Suprapubic skin (tissue), 4 donors: ENCODE measurements at regions not wholly inside any gene's neighbourhood (a gene's known extent, or its start where the extent isn't known, plus 50 kb on each side); places are given as distances from the start of the nearest gene placed in this dataset.

ENCODE experiments used
- DNase-seq, 2 donors: peaks; one replicate each; pipeline ENCODE4 v3.0.0-alpha.2; 2019; ENCODE audit warnings: low spot score in 2 of 2
- H3K27ac ChIP-seq: fragments of 200-600 bp; sonication (generic); one replicate; pipeline ENCODE4 v1.5.1; 2019
- H3K27me3 ChIP-seq: fragments of 200-600 bp; sonication (generic); one replicate; pipeline ENCODE4 v1.5.1; 2019
- H3K36me3 ChIP-seq: fragments of 200-600 bp; sonication (generic); one replicate; pipeline ENCODE4 v1.5.1; 2019
- H3K4me1 ChIP-seq: fragments of 200-600 bp; sonication (generic); one replicate; pipeline ENCODE4 v1.5.1; 2019
- H3K4me3 ChIP-seq: fragments of 200-600 bp; sonication (generic); one replicate; pipeline ENCODE4 v1.5.1; 2019; ENCODE audit warnings: mild to moderate bottlenecking
- H3K9me3 ChIP-seq: fragments of 200-600 bp; sonication (generic); one replicate; pipeline ENCODE4 v1.5.1; 2019
- CTCF ChIP-seq, 2 donors: fragments of 200-600 bp in 1 of 2; fragments of 450-650 bp in 1 of 2; sonication (generic) in 1 of 2; IDR thresholded peaks; one replicate each; pipeline ENCODE4 v1.5.1; 2016 to 2019; ENCODE audit warnings: antibody characterized with exemption in 2 of 2, mild to moderate bottlenecking in 1 of 2, moderate library complexity in 1 of 2
- EP300 ChIP-seq: sonication (generic); formaldehyde crosslinking; IDR thresholded peaks from one replicate; pipeline ENCODE4 v1.6.1; 2017; ENCODE audit warnings: antibody characterized with exemption
- POLR2A ChIP-seq, 2 donors: fragments of 450-650 bp; IDR thresholded peaks; one replicate each; pipeline ENCODE4 v1.6.1; 2017; ENCODE audit warnings: antibody characterized with exemption in 2 of 2, mild to moderate bottlenecking in 2 of 2, moderate library complexity in 2 of 2
- POLR2AphosphoS5 ChIP-seq, 3 donors: sonication (generic); formaldehyde crosslinking; IDR thresholded peaks; one replicate each; pipeline ENCODE4 v1.6.1; 2017; ENCODE audit warnings: antibody characterized with exemption in 3 of 3
- WGBS: methylation state at CpG from one replicate; pipeline ENCODE4 v1.1.5; 2018; 5-methylcytosine and 5-hydroxymethylcytosine counted together

- no peak for DNase-seq
- Histone ChIP-seq H3K27me3 (no peaks in the 10 kb centered on the region), H3K9me3 (no peaks in the 10 kb centered on the region), H3K4me1 (no peaks in the 10 kb centered on the region), H3K36me3 (no peaks in the 10 kb centered on the region), H3K4me3 (no peak overlapping the region), H3K27ac (no peak overlapping the region)
- 62% methylated on average over 3 of the region's 3 CpGs for whole genome bisulfite sequencing
- TF ChIP-seq EP300 (no peak), CTCF (IDR thresholded peaks at IDR 0.05) (no peak), POLR2AphosphoS5 (IDR thresholded peaks at IDR 0.05) (no peak), POLR2A (IDR thresholded peaks at IDR 0.05) (no peak)
Observed at GRCh38 chrX:20477219-20477618, 210.5 kb upstream of the RPS6KA3 start.

DNA sequence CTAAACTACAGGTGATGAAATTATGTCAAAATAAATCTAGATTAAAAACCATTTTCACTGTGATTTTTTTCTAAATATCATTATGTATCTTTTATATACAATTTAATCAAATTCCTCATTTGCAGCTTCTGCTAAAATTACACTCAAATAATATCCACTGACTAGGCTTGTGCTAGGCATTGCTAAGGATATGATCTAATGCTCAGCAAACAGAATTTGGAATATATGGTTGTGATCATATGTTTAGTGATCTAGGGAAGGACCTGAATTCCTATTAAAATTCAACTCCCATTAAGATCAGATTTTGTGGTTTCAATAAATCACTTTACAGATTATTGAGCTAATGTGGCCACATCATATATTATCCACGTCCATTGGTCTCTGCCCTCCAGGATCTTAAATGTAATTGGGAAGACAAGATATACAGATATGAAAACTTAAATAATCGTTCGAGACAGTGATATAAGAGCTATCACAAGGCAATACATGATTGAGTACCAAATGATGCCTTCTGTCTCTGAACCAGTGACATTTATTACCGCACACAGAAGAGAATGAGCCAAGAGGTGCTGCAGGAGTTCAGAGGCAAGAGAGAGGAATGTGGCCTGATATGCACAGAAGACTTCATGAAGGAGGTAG, 206.0 kb upstream of the RPS6KA3 start:
- TF ChIP-seq CTCF (IDR thresholded peaks at IDR 0.05) (no peak), POLR2AphosphoS5 (IDR thresholded peaks at IDR 0.05) (no peak), EP300 (no peak), POLR2A (IDR thresholded peaks at IDR 0.05) (no peak)
- Histone ChIP-seq H3K4me3 (no peak overlapping the region), H3K9me3 (no peaks in the 10 kb centered on the region), H3K36me3 (no peaks in the 10 kb centered on the region), H3K27ac (no peak overlapping the region), H3K27me3 (no peaks in the 10 kb centered on the region), H3K4me1 (no peaks in the 10 kb centered on the region)
- 56% methylated on average over 4 of the region's 4 CpGs for WGBS
- no peak for DNase-seq

- DNase-seq, result no peak
- H3K27ac ChIP-seq, result no peak overlapping the region
- WGBS, result 44% methylated on average over 1 of the region's 1 CpG
- TF ChIP-seq POLR2AphosphoS5 (IDR thresholded peaks at IDR 0.05) (no peak), EP300 (no peak), CTCF (IDR thresholded peaks at IDR 0.05) (no peak), POLR2A (IDR thresholded peaks at IDR 0.05) (no peak)
- no peaks in the 10 kb centered on the region for H3K9me3 ChIP-seq
- H3K4me3 ChIP-seq, result no peak overlapping the region
- no peaks in the 10 kb centered on the region for H3K36me3 ChIP-seq
- no peaks in the 10 kb centered on the region for H3K27me3 ChIP-seq
- H3K4me1 ChIP-seq, result no peaks in the 10 kb centered on the region
Observed at GRCh38 chrX:20472148-20472547, 205.4 kb upstream of the RPS6KA3 start.

- no peak overlapping the region for H3K27ac ChIP-seq
- H3K9me3 ChIP-seq, result no peaks in the 10 kb centered on the region
- TF ChIP-seq CTCF (IDR thresholded peaks at IDR 0.05), result no peak
- no peak for TF ChIP-seq POLR2AphosphoS5 (IDR thresholded peaks at IDR 0.05)
- no peak for TF ChIP-seq POLR2A (IDR thresholded peaks at IDR 0.05)
- no peak for TF ChIP-seq EP300
- no peaks in the 10 kb centered on the region for H3K36me3 ChIP-seq
- H3K4me1 ChIP-seq, result no peaks in the 10 kb centered on the region
- no peak overlapping the region for H3K4me3 ChIP-seq
- DNase-seq, result no peak
- H3K27me3 ChIP-seq, result no peaks in the 10 kb centered on the region
Observed at GRCh38 chrX:20471483-20471882, 204.8 kb upstream of the RPS6KA3 start.

- Histone ChIP-seq H3K36me3 (no peaks in the 10 kb centered on the region), H3K4me3 (no peak overlapping the region), H3K4me1 (no peaks in the 10 kb centered on the region), H3K27ac (no peak overlapping the region), H3K9me3 (no peaks in the 10 kb centered on the region), H3K27me3 (no peaks in the 10 kb centered on the region)
- DNase-seq, result no peak
- 56% methylated on average over 3 of the region's 3 CpGs for WGBS
- no peak for TF ChIP-seq CTCF (IDR thresholded peaks at IDR 0.05)
- no peak for TF ChIP-seq POLR2AphosphoS5 (IDR thresholded peaks at IDR 0.05)
- no peak for TF ChIP-seq EP300
- TF ChIP-seq POLR2A (IDR thresholded peaks at IDR 0.05), result no peak
Observed at GRCh38 chrX:20463296-20464075, 196.8 kb upstream of the RPS6KA3 start.
